Activated CD8-positive, alpha-beta memory T cell treated with anti-CD3 and anti-CD28 coated beads, Interleukin-2, amount 50 U/mL, for 1 hour (primary cell): ENCODE measurements at regions not wholly inside any gene's neighbourhood (a gene's known extent, or its start where the extent isn't known, plus 50 kb on each side); places are given as distances from the start of the nearest gene placed in this dataset.
"Not testable (repeated sequence)": the region's sequence is repeated elsewhere in the genome, so short reads cannot be mapped to it uniquely, and the experiment has no call there.

Experiments used
- DNase-seq: peaks from one replicate; pipeline ENCODE4 v3.0.0-alpha.2; 2020; ENCODE audit errors: extremely low read depth

GRCh38 chr5:1748271-1748670 is 51.4 kb downstream of the MRPL36 start:
- no peak for DNase-seq

GRCh38 chr5:1747803-1748085 is 51.9 kb downstream of the MRPL36 start:
- no peak for DNase-seq

GRCh38 chr5:1747079-1747802 is 52.4 kb downstream of the MRPL36 start:
- no peak for DNase-seq

- no peak for DNase-seq
These were observed 53.1 kb downstream of the MRPL36 start for GRCh38 chr5:1746371-1747078.

GRCh38 chr5:1745796-1746370 is 53.8 kb downstream of the MRPL36 start:
- DNase-seq, result no peak

GRCh38 chr5:1745123-1745795 is 54.4 kb downstream of the MRPL36 start:
- DNase-seq, result no peak

GRCh38 chr5:1744393-1745122 is 55.1 kb downstream of the MRPL36 start:
- DNase-seq, result no peak

- DNase-seq, result no peak
These were observed 55.9 kb downstream of the MRPL36 start for GRCh38 chr5:1743769-1744085.

- DNase-seq, result no peak
These were observed 56.4 kb downstream of the MRPL36 start for GRCh38 chr5:1743061-1743768.

- no peak for DNase-seq
These were observed 61.7 kb downstream of the MRPL36 start for GRCh38 chr5:1737790-1738405.

GRCh38 chr5:1736889-1737711 is 62.5 kb downstream of the MRPL36 start:
- no peak for DNase-seq

- no peak for DNase-seq
These were observed 63.6 kb downstream of the MRPL36 start for GRCh38 chr5:1736065-1736464.

- DNase-seq, result no peak
These were observed 64.2 kb downstream of the MRPL36 start for GRCh38 chr5:1735320-1735970.

GRCh38 chr5:1734908-1735289 is 64.7 kb downstream of the MRPL36 start:
- no peak for DNase-seq

- DNase-seq, result no peak
These were observed 65.2 kb downstream of the MRPL36 start for GRCh38 chr5:1734271-1734907.

GRCh38 chr5:1733369-1733768 is 66.3 kb downstream of the MRPL36 start:
- no peak for DNase-seq

GRCh38 chr5:1732945-1733344 is 66.7 kb downstream of the MRPL36 start:
- DNase-seq, result no peak

- no peak for DNase-seq
These were observed 67.2 kb downstream of the MRPL36 start for GRCh38 chr5:1732238-1732941.

- not testable (repeated sequence) for DNase-seq
These were observed 67.8 kb downstream of the MRPL36 start for GRCh38 chr5:1731855-1732237.
